Erythroblast (primary cell): ENCODE measurements at regions not wholly inside any gene's neighbourhood (a gene's known extent, or its start where the extent isn't known, plus 50 kb on each side); places are given as distances from the start of the nearest gene placed in this dataset.
"Not testable (repeated sequence)": the region's sequence is repeated elsewhere in the genome, so short reads cannot be mapped to it uniquely, and the experiment has no call there.

Experiments
- DNase-seq, 2 experiments: peaks; one replicate each; lab custom pipeline; 2025; lab: John Stamatoyannopoulos, UW
- GATA1 ChIP-seq: IDR thresholded peaks from 2 replicates; pipeline ENCODE4 v1.6.1; 2011; ENCODE audit warnings: low read depth, mild to moderate bottlenecking, control low read depth, low read length, moderate library complexity
- POLR2A ChIP-seq: IDR thresholded peaks from 2 replicates; pipeline ENCODE4 v1.6.1; 2011; ENCODE audit warnings: mild to moderate bottlenecking, low read length

DNA sequence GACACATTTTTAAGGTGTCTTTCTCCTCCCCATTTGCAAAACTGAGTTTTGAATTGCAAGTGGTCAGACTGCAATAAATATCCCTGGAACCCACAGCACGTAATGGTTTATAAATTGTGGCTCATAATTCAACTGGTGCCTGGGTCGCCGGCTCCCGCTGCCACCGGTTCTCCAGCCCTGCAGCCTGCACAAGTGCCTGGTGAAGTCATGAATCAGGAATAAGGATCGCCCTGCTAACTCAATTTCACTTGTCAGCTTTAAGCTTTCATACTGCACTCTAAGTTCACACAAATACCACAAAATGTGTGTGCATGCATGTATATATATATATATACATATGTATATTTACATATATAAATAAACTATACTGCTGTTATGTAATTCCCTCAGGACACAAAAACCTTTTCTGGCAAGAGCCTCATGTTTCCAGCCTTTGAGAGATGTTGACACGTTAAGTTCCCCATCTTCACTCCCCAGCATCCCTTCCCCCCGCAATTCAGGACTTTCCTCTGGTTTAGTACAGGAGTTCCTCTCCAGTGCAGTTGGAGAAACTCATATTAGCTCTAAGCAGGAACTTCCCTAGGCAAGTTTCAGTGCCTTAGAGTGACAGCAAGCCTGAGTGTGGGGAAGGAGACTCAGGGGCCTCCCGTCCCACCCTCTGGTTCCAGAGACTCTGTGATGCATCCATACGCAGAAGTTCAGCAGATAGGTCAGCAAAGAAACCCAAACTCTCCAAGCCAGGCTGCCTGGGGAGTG, 129.2 kb upstream of the UNC5B start:
- no peak for DNase-seq
- TF ChIP-seq POLR2A: no peak
- no peak for TF ChIP-seq GATA1

DNA sequence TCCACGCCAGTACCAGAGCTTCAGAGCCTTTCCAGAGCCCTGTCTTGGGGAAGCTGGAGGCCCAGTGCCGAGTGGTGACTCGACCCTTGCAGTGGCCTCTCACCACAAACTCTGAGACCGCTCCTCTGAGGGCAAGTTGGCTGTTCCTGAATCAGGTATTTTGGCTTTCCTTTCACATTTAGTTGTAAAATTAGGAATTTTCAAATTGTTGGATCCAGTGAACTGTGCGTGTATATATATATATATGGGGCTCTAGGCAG, 128.7 kb upstream of the UNC5B start:
- no peak for DNase-seq
- TF ChIP-seq POLR2A (no peak), GATA1 (no peak)

DNA sequence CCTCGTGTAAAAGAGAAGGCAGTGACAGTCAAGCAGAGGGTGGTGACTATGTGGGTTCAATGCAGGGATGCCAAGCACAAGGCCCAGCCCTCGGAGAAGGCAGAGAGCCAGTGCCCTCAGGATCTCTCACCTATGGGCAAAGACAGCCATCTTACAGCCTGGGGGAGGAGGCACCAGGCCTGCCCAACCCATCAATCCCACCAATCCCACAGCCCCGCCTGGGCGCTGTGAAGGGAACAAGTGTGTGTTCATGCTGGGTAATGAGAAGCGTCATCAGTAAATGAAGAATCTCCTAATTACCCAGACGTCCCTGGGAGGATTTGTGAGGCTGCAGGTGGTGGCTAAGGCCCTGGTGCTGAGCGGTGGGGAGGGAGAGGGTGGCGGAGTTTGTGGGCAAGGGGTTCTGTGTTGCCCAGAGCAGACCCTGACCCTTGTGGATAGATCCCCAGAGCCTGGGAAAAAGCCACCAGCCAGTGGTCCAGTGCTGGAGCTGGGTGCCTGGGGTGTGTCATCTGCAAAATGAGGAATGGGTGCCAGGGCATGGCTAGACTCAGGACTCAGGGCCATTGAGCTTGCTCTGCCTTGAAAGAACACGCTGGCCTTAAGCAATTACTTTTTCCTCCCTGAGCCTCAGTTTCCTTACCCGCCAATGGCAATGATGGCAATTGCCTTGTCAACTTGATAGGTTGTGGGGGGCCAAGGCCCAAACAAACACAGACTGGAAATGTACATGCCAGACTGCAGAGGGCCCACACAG, 128.1 kb upstream of the UNC5B start:
- no peak for DNase-seq
- TF ChIP-seq GATA1: no peak
- no peak for TF ChIP-seq POLR2A

DNA sequence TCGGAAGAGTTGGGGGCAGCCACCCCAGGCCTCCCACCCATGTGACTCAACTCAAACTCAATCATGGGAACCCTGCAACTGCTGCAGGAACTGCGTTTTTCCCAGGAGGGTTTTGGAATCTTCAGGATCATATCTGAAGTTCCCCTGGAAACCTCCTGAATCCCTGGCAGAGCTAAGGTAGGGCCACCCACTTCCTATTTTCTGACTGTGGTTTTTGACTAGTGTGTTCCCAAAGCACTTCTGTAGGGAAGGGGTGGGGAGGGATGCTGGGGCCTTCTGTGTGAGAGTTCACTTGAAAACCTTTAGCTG, 127.6 kb upstream of the UNC5B start:
- no peak for DNase-seq
- TF ChIP-seq GATA1 (no peak), POLR2A (no peak)

DNA sequence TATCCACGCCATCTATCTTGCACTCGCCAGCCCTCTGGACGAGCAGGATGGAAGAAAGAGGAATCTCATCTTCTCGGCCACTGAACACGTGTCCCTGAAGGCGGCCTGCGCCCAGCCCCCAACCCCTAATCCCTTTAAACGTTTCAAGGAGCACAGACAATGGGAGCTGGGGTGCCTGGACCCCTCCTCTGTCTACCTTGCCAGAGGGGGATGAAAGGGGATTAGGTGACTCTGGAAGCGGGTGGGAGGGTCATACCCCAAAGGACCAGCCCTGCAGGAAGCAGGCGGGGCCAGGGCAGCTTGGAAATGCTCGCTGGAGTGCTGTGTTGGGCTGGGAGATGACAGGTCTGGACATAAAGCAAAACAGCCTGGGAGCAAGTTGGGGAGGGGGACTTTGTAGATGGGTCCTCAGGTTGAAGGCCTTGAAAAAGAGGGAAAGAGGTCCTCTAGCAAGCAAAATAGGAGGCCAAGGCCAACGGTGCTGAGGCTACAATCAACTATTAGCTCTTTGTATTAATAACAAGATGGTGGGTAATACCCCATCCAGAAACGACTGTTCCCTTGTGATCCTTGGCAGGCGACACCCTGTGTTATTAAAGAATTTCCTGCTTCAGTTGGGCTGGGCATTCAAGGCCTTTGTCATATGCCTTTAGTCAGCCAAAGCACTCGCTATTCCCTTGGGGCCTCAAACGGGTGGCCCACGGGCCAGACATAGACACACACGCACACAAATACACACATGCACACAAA, 126.5 kb upstream of the UNC5B start:
- TF ChIP-seq GATA1 (no peak), POLR2A (no peak)
- no peak for DNase-seq

DNA sequence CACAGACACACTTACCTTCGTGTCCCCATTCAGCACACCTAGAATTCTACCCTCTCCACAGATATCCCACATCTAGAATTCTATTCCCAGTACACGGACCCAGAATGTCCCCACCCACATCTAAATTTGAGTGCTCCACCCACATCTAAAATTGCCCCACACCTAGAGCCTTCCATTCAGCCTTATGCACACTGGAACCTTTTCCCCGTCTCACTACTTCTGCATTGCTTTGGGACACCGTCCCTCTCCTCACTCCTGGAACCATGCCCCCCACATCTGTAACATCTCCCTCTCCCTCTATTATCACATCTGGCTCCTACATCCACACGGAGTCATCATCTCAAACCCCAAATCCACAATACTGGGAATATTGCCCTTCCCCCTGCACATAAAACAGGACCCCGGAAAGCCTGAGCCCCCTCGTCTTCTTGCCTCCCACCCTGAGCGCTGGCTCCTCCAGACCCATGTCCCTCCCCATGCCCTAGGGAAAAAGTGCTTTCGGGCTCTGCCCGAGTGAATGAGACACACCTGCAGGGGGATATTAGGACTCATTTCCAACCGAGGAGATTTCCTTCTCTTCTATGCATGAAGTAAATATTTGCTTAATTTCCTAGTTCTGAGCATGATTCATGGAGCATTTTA, 125.8 kb upstream of the UNC5B start:
- DNase-seq: no peak
- TF ChIP-seq GATA1: no peak

DNA sequence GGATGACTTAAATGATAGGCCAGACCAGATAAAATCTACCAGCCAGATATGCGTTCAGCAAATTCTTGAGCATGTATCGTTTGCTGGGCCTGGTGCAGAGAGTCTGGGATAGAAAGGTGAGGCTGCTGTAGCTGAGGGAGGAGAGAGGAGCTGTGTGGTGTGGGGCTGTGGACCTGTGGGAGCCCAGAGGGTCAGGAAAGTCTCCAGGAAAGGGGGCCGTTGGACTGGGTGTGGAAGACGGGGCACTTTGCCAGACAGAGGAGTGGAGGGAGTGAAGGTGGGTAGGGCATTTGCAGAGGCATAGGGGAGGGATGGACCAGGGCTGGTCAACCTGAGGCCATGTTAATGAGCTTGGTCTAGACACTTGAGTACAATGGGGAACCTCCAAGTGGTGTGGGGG, 124.7 kb upstream of the UNC5B start:
- TF ChIP-seq GATA1 (no peak), POLR2A (no peak)
- DNase-seq: no peak

DNA sequence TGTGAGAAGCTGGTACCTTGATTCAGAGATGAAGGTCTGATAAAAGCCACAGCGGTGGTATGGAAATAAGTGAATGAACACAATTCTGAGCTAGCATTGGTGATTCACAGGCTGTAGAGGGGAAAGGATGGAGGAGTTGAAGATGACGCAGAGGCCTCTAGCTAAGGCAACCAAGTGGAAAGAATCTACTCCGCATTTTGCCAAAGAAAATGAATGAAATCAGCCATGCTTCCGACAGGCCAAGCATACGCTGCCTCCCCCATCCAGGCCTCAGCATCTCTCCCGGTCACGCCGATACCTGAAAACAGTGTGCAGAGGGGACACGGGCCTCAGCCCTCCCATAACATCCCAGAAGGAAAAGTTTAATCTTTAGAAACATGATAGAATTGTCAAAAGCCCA, 124.3 kb upstream of the UNC5B start:
- DNase-seq: no peak
- TF ChIP-seq POLR2A: no peak
- TF ChIP-seq GATA1: no peak

DNA sequence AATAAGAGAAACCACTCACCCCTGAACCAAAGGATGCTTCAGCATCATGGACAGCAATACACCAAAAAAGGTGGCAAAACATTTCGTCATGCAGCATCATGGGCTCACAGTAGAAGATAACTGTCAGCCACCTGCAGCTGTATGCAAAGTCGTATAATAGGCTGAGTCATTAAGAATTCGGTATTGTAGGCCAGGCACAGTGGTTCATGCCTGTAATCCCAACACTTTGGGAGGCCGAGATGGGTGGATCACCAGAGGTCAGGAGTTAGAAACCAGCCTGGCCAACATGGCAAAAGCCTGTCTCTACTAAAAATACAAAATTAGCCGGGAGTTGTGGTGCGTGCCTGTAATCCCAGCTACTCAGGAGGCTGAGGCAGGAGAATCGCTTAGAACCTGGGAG, 123.8 kb upstream of the UNC5B start:
- not testable (repeated sequence) for DNase-seq

DNA sequence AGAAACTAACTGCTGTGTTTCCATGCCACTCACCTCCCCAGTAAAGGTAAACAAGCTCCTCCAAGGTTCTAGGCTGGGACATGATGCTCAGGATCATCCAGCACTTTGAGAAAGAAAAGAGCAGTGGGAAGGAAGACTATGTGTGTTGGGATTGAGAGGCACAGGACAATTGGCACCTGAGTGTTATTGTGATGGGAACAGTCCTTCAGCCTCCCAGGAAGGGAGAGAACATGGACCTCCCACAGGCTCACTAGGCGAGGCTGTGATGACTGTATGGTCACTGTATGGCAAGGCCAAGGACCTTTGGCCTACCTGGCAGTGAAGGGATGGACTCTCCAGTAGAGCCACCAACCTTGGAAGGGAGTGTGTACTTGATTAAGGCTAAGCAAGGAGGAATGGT, 123.2 kb upstream of the UNC5B start:
- TF ChIP-seq POLR2A (no peak), GATA1 (no peak)
- no peak for DNase-seq

DNA sequence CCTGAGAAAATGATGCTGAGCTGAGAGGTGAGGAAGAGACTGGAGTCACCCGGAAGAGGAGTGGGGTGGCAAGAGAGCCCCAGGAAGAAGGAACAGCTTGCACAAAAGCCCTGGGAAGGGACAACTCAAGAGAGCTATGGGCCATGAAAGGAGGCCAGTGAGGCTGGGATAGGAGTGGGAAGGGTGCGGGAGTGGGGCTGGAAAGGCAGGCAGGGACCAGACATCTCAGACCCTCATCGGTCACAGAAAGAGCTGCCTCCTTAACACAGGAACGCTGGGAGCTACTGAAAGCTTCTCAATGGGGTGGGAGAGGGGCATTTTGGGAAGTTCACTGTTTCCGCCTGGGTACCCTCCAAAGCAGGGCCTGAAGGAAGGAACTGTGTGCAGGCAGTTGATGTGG, 122.0 kb upstream of the UNC5B start:
- TF ChIP-seq POLR2A (no peak), GATA1 (no peak)
- no peak for DNase-seq

DNA sequence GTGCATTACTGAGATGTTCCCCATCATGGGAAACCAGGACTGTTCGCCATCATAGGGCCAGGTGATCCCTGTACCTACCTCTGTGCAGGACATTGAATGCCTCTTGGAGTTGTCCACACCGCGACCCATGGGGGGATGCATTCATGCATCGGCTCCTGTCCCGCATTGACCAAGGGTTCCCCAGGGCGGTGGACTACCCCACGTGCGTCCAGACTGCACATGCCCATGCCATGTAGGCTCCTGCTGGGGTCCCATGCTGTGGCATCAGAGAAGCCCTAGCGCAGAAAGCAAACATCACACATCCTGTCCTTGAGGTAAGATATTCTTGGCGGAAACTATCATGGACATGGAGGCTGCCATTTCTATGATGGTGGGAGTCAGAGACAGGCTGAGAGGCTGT, 121.6 kb upstream of the UNC5B start:
- no peak for TF ChIP-seq GATA1
- no peak for TF ChIP-seq POLR2A
- DNase-seq: no peak

DNA sequence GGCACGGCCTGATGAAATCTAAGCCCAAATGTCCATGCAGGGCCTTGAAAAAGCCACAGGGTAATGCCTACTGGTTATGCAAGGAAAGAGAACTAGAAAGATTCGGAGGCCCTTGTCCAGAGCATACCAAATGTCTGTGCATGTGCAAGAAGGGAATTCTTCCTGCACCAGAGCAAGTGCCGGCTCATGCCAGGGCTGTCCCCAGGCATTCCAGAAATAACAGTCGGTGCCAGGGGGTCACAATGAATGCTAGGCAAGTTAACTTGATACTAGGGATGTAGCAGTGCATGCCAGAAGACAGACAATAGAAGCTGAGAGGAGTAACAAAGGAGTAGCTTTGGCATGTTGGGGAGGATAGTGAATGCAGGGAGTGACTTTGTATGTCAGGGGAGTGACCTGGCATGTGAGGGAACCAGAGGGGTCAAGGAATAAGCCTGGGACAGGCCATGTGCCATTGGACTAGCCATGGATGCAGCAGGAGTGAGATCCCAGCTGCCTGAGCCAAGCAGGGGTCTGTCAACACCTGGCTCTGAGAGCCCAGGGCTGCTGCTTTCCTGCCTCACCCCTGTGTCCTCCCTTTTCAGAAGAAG, 119.5 kb upstream of the UNC5B start:
- no peak for DNase-seq
- no peak for TF ChIP-seq GATA1
- TF ChIP-seq POLR2A: no peak

DNA sequence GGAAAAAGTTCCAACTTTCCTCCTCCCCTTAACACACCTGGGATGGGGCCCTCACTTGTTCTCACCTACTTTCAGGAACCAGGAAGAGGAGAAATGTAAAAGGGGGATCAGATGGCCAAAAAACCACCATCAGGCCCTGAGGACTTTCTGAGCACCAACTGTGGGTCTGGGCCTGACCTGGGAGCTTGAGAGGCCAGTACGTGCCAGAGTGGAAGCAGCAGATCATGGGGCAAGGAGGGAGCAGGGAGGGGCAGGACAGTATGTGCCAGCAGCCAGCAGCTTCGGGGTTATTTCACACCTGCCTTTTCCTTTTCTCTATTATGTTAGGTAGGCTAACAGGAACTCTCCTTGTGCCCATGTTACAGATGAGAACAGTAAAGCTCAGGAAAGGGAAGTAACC, 118.8 kb upstream of the UNC5B start:
- TF ChIP-seq GATA1 (no peak), POLR2A (no peak)

More for the DNA sequence above, 118.8 kb upstream of the UNC5B start:
- DNase-seq: no peak
